Coronary artery (tissue), 2 donors: ENCODE measurements at regions not wholly inside any gene's neighbourhood (a gene's known extent, or its start where the extent isn't known, plus 50 kb on each side); places are given as distances from the start of the nearest gene placed in this dataset.

Source experiments
- DNase-seq: peaks from one replicate; pipeline ENCODE4 v3.0.0-alpha.2; 2017; ENCODE audit warnings: low spot score
- H3K27ac ChIP-seq, 2 donors: fragments of 200-600 bp; sonication (generic); one replicate each; pipeline ENCODE4 v1.5.1; 2016 to 2019
- H3K4me3 ChIP-seq: fragments of 200-600 bp; sonication (generic); 2 replicates; pipeline ENCODE4 v1.5.1; 2016; ENCODE audit warnings: mild to moderate bottlenecking, moderate library complexity
- CTCF ChIP-seq: fragments of 200-600 bp; sonication (generic); IDR thresholded peaks from one replicate; pipeline ENCODE4 v1.5.1; 2019; ENCODE audit warnings: antibody characterized with exemption

- no peak overlapping the region for H3K27ac ChIP-seq
- no peak for TF ChIP-seq CTCF
- DNase-seq, result no peak
- H3K4me3 ChIP-seq, result no peak overlapping the region
Observed at GRCh38 chr4:173919196-173919595, 364.3 kb downstream of the FBXO8 start.

GRCh38 chr4:173917255-173917960 lies 366.1 kb downstream of the FBXO8 start:
- peak overlapping the region; percentile 54 to 78 for H3K27ac ChIP-seq
- H3K4me3 ChIP-seq, result peak overlapping the region; percentile 19
- TF ChIP-seq CTCF, result no peak
- no peak for DNase-seq

GRCh38 chr4:173913496-173913895 lies 370.0 kb downstream of the FBXO8 start:
- no peak for DNase-seq
- Histone ChIP-seq H3K27ac (no peak overlapping the region), H3K4me3 (no peak overlapping the region)
- TF ChIP-seq CTCF, result no peak

- TF ChIP-seq CTCF, result no peak
- no peak for DNase-seq
- Histone ChIP-seq H3K27ac (no peak overlapping the region), H3K4me3 (no peak overlapping the region)
Observed at GRCh38 chr4:173912384-173912783, 371.1 kb downstream of the FBXO8 start.

- TF ChIP-seq CTCF, result no peak
- no peak for DNase-seq
- no peak overlapping the region for H3K27ac ChIP-seq
- no peak overlapping the region for H3K4me3 ChIP-seq
Observed at GRCh38 chr4:173910891-173911290, 372.6 kb downstream of the FBXO8 start.

- no peak overlapping the region for H3K4me3 ChIP-seq
- TF ChIP-seq CTCF, result no peak
- no peak overlapping the region for H3K27ac ChIP-seq
- DNase-seq, result no peak
Observed at GRCh38 chr4:173909294-173909693, 374.2 kb downstream of the FBXO8 start.

- Histone ChIP-seq H3K27ac (no peak overlapping the region), H3K4me3 (no peak overlapping the region)
- TF ChIP-seq CTCF, result no peak
- no peak for DNase-seq
Observed at GRCh38 chr4:173899813-173900212, 369.8 kb upstream of the HAND2 start.
